GM20431 (cell line): ENCODE measurements at regions not wholly inside any gene's neighbourhood (a gene's known extent, or its start where the extent isn't known, plus 50 kb on each side); places are given as distances from the start of the nearest gene placed in this dataset.
"Not testable (repeated sequence)": the region's sequence is repeated elsewhere in the genome, so short reads cannot be mapped to it uniquely, and the experiment has no call there.

Experiments
- in situ Hi-C: fragments of 300-500 bp; cut with MseI, MboI; formaldehyde crosslinking; loops from one replicate; pipeline ENCODE4 v1.15.0; 2020; ENCODE audit warnings: low sequenced_read_pairs; ENCODE audit not compliant: unreplicated experiment

DNA sequence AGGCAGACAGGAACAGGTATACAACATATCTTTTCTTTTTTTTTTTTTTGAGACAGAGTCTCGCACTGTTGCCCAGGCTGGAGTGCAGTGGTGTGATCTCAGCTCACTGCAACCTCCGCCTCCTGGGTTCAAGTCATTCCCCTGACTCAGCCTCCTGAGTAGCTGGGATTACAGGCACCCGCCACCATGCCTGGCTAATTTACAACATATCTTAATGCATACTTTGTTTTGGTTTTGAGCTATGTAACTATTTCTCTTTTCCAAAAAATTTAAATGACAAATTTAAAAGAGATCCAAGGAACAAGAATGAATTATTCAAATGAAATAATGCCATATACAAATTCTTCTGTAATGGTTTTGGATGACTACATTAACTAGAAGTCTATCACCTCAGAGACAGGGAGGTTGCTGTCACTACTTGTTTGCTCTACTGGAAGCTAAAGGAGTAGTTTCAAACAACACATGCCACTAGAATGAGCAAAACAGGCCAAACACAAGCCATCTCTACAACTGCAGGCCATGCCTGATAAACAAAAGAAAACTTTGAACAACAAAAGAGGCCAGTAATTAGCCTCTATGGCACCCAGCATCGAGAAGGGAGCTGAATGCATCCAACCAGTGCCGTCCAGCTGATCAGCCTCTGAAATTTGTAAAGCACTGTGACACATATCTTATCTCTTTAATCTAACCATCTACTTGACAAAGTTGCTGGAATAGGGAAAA is 133.6 kb upstream of the VOPP1 start:
- in situ Hi-C loops = not testable (repeated sequence)

DNA sequence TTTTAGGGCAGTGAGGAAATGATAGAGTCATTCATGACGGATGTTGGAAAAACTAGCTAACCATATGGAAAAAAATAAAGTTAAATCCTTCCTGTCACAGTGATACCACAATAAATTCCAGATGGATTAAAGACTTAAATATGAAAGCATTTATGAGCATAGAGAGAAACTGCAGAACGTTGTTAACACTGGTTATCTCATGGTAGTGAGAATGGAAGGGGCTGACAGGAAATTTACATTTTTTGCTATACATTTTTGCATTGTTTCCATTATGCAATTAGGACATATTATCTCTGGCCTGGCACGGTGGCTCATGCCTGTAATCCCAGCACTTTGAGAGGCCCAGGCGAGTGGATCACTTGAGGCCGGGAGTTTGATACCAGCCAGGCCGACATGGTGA is 130.5 kb upstream of the VOPP1 start:
- in situ Hi-C loops = not testable (repeated sequence)

DNA sequence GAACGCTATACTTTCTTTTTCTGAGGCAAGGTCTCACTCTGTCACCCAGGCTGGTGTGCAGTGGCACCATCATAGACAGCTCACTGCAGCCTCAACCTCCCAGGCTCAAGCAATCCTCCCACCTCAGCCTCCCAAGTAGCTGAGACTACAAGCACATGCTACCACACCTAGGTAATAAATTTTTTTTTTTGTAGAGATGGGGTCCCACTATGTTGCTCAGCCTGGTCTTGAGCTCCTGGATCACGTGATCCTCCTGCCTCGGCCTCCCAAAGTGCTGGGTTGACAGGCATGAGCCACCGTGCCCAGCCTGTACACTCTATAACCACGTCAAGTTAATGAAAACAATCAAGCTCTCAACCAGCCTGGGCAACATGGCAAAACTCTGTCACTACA is 127.1 kb upstream of the VOPP1 start:
- in situ Hi-C loops = not testable (repeated sequence)

DNA sequence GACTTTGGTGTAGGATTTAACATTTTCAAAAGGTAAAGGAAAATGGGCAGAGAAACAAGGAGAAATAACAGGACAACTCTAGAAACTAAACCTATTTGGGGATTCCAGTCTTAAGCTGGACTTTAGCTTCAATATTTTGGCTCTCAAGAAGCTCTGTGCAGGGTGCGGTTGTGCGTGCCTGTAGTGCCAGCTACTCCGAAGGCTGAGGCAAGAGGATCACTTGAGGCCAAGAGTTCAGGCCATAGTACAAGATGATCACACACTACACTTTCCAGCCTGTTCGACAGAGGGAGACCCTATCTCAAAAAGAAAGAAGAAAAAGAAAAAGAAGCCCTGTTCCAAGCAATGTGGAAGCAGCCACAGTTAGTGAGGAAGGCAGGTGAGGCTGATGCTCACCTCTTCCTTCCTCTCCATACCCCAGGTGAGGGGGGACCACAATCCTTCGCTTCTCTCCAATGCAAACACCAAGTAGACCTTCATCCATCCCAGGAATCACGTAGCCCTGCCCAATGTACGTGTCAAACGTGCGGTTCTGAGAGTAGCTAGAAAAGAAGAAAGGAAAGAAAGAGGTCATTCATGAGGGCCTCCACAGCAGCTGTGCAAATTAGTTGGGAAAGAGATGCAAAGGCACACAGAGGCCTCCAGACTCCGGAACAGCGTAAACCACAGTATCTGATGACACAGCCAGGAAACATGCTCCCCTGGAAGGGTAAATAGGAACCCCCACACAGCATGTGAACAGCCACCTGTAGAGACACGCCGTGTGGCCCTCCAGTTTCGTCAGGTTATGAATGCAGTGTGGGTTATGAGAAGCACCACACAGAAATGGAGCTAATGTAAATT is 126.5 kb upstream of the VOPP1 start:
- in situ Hi-C loops = not testable (repeated sequence)

DNA sequence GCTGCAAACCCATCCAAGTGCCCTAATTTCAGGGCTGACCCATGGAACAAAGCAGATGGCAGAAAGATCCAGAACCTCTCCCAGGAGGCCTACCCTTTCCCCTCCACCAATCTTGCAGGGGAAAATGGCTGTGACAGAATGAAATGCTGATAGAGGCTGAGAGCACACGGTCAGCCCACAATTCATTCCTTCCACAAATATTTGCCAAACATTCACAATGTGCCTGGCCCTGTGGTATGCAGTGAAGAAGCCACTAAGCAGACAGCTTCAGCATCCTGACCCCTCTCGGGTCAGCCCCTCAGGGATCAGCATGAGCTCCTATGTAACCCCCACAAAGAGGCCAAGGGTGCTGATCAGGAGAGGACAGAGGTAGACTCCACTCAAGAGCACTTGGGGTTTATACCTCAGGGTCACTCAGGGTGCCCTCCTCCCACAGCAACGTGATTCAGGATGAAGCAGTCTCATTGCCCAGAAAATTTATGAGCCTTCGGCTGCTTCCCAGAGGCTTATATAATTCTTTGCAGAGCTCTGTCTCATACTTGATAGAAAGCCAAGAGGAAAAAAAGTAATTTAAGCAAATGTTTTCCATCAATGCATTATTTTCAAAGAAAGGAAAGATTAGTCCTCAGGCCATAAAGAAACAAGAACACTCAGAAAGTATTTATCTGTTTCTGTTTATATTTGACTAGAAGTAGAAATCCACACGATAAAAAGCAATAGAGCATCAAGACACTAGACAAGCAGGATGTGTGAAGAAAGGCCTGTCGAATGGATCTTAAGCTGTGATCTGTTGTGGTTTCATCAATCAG is 123.8 kb upstream of the VOPP1 start:
- in situ Hi-C loops = not testable (repeated sequence)

DNA sequence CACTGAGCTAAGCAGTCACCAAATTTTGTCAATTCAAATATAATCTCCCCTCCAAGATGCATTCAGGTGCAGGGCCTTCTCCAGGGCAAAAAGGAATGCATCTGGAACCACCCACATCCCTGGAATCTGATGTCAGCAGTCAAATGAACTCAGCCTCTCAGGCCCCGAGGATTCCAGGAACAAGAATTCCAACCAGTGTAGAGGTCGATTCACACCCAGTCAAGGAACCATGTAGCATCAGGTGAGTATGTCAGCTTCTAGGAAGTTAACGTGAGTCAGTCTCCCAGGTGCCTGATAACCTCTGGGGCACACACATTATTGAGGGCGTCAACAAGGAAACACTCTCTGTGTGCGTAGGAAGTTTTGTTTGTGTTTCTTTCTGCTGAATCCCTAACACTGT is 122.2 kb upstream of the VOPP1 start:
- in situ Hi-C loops = not testable (repeated sequence)

DNA sequence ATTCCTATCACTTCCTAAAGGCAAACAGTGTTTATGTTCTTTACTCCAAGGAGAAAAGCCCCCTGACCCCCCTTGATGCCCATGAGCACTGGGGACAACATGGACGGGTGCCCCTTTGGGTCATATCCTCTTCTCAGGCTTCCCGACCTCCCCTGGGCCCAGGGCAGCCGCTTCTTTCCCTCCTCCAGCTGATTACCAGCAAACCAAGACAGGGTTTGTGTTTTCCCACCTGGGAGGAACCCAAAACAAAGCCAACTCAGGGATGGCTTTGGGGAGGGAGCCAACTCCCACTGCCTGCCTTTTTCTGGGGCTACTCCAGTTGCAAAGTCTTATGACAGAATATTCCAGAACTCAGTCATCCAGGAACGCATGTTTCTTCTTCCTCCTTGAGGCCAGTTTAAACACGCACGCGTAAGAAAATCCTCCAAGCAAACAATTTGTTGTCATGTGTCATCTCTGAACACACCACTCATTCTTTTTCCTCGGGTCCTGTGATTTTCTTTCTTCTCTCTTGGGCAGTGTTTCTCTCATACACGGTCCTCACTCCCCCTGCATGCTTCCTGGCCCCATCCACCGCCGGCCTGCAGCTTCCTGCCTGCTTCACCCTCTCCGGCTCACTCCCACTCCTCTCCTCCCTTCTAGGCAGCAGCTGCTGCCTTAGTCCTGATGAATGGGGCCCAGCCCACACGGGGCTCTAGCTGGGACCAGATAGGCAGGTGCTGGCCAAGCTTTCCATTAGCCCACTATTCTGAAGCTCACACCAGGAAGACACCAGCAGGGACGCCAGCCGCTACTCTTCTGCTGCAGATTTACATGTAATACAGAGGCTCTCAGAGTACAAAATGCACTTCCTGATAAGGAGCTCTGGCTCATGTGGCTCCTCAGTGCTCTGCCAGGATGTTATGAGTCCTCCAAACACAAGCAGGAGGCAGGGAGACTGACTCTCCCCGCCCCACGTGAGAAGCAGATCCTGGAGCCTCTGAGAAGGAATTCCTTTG is 116.7 kb upstream of the VOPP1 start:
- in situ Hi-C loops = not testable (repeated sequence)

DNA sequence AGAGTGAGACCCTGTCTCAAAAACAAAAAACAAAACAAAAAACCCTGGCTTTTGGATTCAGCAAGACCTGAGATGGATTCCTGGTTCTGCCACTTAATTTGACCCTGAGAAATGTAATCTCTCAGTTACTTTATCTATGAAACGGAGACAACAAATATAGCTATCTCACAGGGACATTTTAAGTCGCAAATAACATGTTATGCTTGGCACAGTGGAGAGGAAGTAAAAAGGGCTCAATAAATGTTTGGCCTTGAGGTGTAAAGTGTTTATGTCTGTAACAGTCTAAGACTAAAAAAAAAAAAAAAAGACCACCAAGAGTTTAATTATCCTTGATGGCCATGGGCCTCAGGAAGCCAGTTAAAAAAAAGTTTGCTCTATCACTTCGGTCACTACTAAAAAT is 116.0 kb upstream of the VOPP1 start:
- in situ Hi-C loops = not testable (repeated sequence)

DNA sequence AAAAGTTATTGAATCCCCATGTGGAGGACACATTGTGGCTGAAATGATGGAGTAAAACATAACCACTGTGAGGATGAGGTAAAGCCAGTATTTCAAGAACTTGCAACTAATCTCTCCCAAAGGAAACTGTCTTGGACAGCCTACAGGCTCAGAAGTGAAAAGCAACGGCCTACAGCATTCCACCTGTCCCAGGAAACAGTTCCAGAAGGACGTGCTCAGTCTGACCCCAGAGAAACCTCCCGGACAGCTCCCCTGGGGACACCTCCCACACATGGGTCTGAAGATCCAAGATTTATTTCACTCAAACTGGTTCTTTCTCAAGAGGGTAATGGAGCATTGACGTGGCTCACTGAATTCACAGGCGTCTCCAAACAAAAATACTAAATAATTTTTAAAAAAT is 115.0 kb upstream of the VOPP1 start:
- in situ Hi-C loops = not testable (repeated sequence)

DNA sequence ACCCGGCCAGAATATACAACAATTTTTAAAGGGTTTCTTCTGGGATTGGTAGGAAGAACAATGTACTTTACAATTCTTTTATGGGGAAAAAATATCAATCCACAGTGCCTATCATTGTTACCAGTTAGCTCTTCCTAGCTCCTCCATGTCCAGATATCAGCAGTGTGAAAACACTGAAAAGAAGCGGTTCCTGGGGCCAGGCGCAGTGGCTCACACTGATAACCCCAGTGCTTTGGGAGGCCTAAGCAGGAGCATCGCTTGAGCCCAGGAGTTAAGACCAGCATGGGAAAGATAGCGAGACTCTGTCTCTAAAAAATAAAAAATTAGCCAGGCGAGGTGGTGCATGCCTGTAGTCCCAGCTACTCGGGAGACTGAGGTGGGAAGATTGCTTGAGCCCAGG is 114.5 kb upstream of the VOPP1 start:
- in situ Hi-C loops = not testable (repeated sequence)

DNA sequence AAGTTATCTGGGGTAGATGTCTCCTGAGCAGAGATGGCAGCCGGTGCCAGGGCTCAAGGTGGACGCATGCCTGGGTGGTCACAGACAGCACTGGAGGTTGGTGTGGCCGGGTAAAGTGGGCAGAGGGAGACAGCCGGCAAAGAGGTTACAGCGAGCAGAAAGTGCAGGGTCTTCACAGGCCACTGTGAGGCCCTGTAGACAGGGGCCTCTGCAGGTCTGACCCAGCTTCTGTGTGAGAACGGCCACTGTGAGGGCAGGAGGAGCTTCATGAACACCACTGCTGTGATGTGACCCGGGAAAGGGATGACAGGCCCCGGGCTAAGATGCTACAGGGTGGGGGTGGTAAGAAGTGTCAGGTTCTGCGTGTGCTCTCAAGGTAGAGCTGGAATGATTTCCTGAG is 111.2 kb upstream of the VOPP1 start:
- in situ Hi-C loops = not testable (repeated sequence)

DNA sequence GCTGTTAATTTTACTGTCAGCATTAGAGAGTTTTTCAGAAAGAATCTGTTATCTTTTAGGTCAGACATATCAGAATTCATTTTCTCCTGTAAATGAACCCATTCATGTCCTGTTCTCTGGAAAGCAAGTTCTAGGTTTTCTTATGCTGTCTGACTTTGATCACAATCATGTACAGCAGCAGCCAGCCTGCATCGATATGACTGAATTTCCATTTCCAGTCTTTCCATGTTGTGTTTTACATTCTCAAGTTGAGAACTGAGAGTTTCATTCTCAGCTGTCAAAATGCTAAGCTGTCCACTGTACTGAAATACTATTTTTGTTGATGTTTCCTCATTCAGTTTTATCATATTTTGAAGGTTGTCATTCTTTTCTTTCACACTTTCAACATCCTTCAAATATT is 103.3 kb upstream of the VOPP1 start:
- in situ Hi-C loops = not testable (repeated sequence)

DNA sequence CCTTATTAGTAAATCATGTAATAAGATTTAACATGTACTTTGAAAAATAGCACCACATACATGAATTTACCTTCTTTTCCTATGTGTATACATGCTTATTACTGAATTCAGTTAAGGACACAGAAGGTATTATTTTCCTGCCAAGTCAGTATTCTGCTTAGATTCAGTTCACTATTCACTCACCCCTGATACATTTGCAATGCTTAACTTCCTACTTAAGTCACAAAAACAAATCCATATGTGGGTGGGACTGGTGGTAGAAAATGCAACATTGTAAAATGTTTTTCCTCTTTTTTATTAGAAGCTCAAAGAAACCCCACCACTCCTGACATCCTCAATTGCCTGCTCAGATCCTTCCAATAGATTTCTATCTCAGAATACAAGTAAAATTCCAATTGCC is 101.2 kb upstream of the VOPP1 start:
- in situ Hi-C loops = not testable (repeated sequence)

DNA sequence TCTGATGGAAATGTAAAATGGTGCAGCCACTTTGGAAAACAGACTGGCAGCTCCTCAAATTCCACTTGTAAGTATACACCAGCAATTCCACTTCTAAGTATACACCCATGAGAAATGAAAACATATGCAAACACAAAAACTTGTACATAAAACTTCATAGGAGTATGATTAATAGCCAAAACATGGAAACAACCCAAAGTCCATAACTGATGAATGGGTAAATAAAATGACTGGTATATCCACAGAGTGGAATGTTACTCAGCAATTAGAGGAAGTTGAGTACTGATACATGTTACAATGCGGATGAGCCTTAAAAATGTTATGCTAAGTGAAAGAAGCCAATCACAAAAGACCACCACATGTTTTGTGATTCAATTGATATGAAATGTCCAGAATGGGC is 99.8 kb upstream of the VOPP1 start:
- in situ Hi-C loops = not testable (repeated sequence)

DNA sequence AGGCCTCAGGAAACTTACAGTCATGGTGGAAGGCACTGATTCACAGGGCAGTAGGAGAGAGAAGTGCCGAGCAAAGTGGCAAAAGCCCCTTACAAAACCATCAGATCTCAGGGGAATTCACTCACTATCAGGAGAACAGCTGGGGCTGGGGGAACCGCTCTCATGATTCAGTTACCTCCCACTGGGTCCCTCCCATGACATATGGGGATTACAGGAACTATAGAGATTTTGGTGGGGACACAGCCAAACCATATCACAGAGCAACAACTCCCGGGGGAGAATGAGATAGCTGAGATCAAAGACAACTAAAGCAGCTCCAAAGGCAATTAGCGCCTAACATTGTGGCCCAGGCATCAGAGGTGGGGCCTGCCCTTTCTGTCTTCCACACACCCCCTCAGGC is 85.4 kb upstream of the VOPP1 start:
- in situ Hi-C loops = no loop called here

DNA sequence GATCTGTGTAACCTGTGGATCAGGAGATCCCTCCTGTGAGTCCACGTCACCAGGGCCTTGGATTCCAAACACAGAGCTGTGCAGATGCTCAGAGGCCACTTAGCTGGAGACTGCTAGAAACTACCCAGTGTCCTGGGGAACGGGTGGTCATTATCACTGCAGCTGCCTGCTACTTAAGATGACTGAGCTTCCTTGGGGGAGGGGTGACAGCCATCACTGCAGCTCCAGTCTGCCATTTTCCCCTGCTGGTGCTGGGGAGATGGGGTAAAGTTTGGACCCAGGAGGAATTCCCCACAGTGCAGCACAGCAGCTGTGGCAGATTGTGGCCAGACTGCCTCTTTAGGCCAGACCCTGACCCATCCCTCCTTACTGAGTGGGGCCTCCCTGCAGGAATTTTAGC is 78.8 kb upstream of the VOPP1 start:
- in situ Hi-C loops = no loop called here

DNA sequence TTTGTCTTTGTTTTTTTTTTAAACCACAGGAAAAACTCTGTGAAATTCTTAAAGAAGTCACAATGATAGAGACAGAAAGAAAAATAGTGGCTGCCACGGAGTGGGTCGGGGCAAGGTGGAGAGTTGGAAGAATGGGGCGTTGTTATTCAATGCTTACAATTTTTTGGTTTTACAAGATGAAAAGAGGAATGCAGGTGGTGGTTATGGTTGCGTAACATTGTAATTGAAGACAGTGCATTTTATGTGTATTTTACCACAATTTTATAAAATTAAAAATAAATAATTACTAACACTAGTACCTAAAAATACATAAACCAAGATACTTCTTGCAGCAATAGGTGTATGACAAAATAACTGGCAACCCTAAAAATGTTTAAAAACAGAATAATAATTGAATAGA is 76.9 kb upstream of the VOPP1 start:
- in situ Hi-C loops = loop anchor here (10.0 to 25.0 kb wide), 2 partner anchors 313 to 426 kb away; partner anchors contain the start of genes MRPS17 and NIPSNAP2

DNA sequence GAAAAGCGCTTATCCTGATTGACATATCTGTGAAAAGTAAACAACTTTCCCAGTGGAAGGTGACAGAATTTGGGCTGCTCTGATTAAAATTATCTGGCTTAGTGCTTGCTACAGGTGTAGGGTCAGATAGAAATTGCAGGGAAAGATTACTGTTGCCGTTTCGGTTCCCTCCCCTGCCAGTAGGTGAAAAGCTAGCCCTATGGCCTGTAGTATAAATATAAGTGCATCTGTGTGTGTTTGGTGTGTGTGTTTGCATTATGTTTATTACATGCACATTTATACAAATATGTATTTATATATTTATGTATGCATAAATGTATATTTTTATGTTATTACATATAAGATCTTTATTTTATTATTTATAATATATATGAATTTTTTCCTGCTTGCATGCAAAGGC is 72.3 kb upstream of the VOPP1 start:
- in situ Hi-C loops = loop anchor here (10.0 to 25.0 kb wide), 2 partner anchors 318 to 430 kb away; partner anchors contain the start of genes MRPS17 and NIPSNAP2

DNA sequence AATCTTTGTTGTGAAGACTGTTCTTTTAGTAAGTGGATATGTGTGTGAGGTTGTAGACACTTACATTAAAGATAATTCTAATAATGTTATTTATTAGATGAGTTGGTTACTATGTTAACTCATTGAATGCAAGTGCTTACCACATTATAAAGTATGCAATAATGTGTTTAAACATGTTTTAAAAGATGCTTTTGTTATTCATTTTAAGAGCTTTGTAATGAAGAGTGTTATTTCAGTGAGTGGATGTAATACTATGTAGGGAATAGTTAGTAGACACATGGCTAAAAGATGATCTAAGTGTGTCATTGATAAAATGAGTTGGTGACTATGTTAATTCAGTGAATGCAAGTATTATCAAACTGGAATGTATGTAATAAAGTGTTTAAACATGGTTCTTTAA is 70.0 kb upstream of the VOPP1 start:
- in situ Hi-C loops = loop anchor here (10.0 to 25.0 kb wide), 2 partner anchors 320 to 433 kb away; partner anchors contain the start of genes MRPS17 and NIPSNAP2
